ENCODE measurements at regions not wholly inside any gene's neighbourhood (a gene's known extent, or its start where the extent isn't known, plus 50 kb on each side); places are given as distances from the start of the nearest gene placed in this dataset.

DNA sequence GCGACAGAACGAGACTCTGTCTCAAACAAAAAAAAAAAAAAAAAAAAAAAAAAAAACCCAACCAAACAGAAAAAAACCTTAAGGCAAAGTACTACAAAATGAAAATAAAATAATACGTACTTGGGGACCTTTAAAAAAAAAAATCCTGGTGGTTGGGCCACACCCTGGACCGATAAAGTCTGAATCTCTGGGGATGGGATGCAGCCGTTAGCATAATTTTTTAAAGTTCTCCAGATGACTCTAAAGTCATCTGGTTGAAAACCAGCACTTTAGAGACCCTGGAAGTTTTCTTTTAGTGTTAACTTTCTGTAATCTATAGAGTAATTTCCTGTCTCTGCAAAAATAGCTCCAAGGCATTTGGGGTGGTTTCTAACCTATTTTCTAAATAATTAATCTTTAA lies 142.9 kb upstream of the SALL4 start:
- TF ChIP-seq TAF1 (conservative IDR thresholded peaks at IDR 0.05) (no peak), EGR1 (IDR thresholded peaks at IDR 0.05; ENCODE audit: low read depth in 2 of 2) (no peak), GABPA (IDR thresholded peaks at IDR 0.05 in 1 of 2, conservative IDR thresholded peaks at IDR 0.05 in 1 of 2) (no peak), FOXA1 (IDR thresholded peaks at IDR 0.05) (no peak), HNF4G (IDR thresholded peaks at IDR 0.05) (no peak), RAD21 (IDR thresholded peaks at IDR 0.05) (no peak)
- TF ChIP-seq, protein P1, sequence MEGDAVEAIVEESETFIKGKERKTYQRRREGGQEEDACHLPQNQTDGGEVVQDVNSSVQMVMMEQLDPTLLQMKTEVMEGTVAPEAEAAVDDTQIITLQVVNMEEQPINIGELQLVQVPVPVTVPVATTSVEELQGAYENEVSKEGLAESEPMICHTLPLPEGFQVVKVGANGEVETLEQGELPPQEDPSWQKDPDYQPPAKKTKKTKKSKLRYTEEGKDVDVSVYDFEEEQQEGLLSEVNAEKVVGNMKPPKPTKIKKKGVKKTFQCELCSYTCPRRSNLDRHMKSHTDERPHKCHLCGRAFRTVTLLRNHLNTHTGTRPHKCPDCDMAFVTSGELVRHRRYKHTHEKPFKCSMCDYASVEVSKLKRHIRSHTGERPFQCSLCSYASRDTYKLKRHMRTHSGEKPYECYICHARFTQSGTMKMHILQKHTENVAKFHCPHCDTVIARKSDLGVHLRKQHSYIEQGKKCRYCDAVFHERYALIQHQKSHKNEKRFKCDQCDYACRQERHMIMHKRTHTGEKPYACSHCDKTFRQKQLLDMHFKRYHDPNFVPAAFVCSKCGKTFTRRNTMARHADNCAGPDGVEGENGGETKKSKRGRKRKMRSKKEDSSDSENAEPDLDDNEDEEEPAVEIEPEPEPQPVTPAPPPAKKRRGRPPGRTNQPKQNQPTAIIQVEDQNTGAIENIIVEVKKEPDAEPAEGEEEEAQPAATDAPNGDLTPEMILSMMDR (IDR thresholded peaks at IDR 0.05; ENCODE audit: low read depth, low read length, missing input control): no peak

Data from liver (tissue), 3 donors.